K562 (cell line): ENCODE measurements at regions not wholly inside any gene's neighbourhood (a gene's known extent, or its start where the extent isn't known, plus 50 kb on each side); places are given as distances from the start of the nearest gene placed in this dataset.

Source experiments
- ATAC-seq: fragments of 200-7000 bp; cut with Tn5 transposase; 3 replicates; pipeline ENCODE4 v1.9.1; 2020; ENCODE audit warnings: moderate library complexity
- BruUV-seq: library from RNA; stranded (reverse); fragments of 400-500 nt; replicated peaks from 2 replicates; lab custom pipeline; 2021; lab: Mats Ljungman, UMichigan
- CTCF ChIA-PET: fragments of 300-600 bp; formaldehyde crosslinking; extraction: SDS; loops from one replicate; lab custom pipeline; 2021; ENCODE audit warnings: low intra/inter-chr PET ratio; lab: Yijun Ruan, JAX
- POLR2A ChIA-PET: fragments of 300-600, 350-650 bp; sonication (Branson Sonifier 250); formaldehyde crosslinking; extraction: SDS; loops from one replicate; lab custom pipeline; 2021; ENCODE audit warnings: antibody characterized with exemption, inconsistent platforms; lab: Yijun Ruan, JAX
- DNase-seq, 4 experiments: peaks; one replicate each; pipeline versions ENCODE4 v3.0.0 to v3.0.0-alpha.2; 2011 to 2018; ENCODE audit warnings: low spot score in 3 of 4, mixed read lengths in 3 of 4; ENCODE audit errors: extremely low read depth in 1 of 4
- FAIRE-seq: peaks from 2 replicates; lab custom pipeline; 2011; peaks lifted over from hg19 to GRCh38; lab: Jason Lieb, UNC
- H2AFZ ChIP-seq: 2 replicates; pipeline ENCODE4 v1.6.0; 2011; ENCODE audit warnings: low read depth, low read length, control low read depth, inconsistent platforms
- H3K27ac ChIP-seq: fragments of 200-600 bp; 3 replicates; pipeline ENCODE4 v1.8.0; 2011; ENCODE audit warnings: low read depth, mild to moderate bottlenecking, control low read depth, inconsistent platforms, low read length, moderate library complexity, mixed read lengths; ENCODE audit errors: extremely low read depth
- H3K27me3 ChIP-seq, 2 experiments: fragments of 300-600 bp in 1 of 2; 2 replicates in 1 of 2; 3 replicates in 1 of 2; pipeline versions ENCODE4 v1.6.0 to v1.8.0; 2011; ENCODE audit warnings: inconsistent platforms in 2 of 2, low read length in 2 of 2, mild to moderate bottlenecking in 1 of 2, mixed read lengths in 1 of 2, moderate library complexity in 1 of 2; ENCODE audit not compliant: control insufficient read depth in 2 of 2, insufficient read depth in 2 of 2
- H3K36me3 ChIP-seq: fragments of 300-600 bp; 3 replicates; pipeline ENCODE4 v1.8.0; 2011; ENCODE audit warnings: mild to moderate bottlenecking, low read length, inconsistent platforms; ENCODE audit not compliant: control insufficient read depth, insufficient read depth
- H3K4me1 ChIP-seq, 2 experiments: fragments of 200-600 bp in 1 of 2; replicated peaks in 1 of 2; 2 replicates in 1 of 2; 3 replicates in 1 of 2; pipeline versions ENCODE4 v1.5.1 to v1.8.0; 2011; ENCODE audit warnings: inconsistent platforms in 2 of 2, low read length in 2 of 2, mild to moderate bottlenecking in 1 of 2, mixed read lengths in 1 of 2, moderate library complexity in 1 of 2; ENCODE audit not compliant: control insufficient read depth in 2 of 2, insufficient read depth in 2 of 2
- H3K4me2 ChIP-seq: 2 replicates; pipeline ENCODE4 v1.6.1; 2011; ENCODE audit warnings: low read length, control low read depth, inconsistent platforms, mixed read lengths; ENCODE audit not compliant: insufficient read depth
- H3K4me3 ChIP-seq: fragments of 200-600 bp; sonication (generic), shearing (Covaris generic); 2 replicates; pipeline ENCODE4 v1.5.1; 2016; ENCODE audit warnings: control low read depth, inconsistent platforms
- H3K79me2 ChIP-seq: fragments of 200-600 bp; 3 replicates; pipeline ENCODE4 v1.8.0; 2011; ENCODE audit warnings: low read length, inconsistent platforms; ENCODE audit not compliant: control insufficient read depth, insufficient read depth
- H3K9ac ChIP-seq, 2 experiments: 2 replicates each; pipeline versions ENCODE4 v1.6.0 to v1.6.1; 2011; ENCODE audit warnings: low read depth in 2 of 2, low read length in 2 of 2, control low read depth in 1 of 2, inconsistent platforms in 1 of 2, mild to moderate bottlenecking in 1 of 2, mixed read lengths in 1 of 2; ENCODE audit not compliant: insufficient read depth in 1 of 2
- H3K9me1 ChIP-seq: one replicate; pipeline ENCODE4 v1.6.0; 2011; ENCODE audit warnings: inconsistent platforms, mild to moderate bottlenecking, low read length, moderate library complexity; ENCODE audit not compliant: control insufficient read depth, insufficient read depth
- H3K9me3 ChIP-seq: replicated peaks from 2 replicates; pipeline ENCODE4 v1.5.1; 2011; ENCODE audit warnings: low read depth, low read length, inconsistent platforms; ENCODE audit not compliant: control insufficient read depth, insufficient read depth
- H4K20me1 ChIP-seq: replicated peaks from 2 replicates; pipeline ENCODE4 v1.6.1; 2011; ENCODE audit warnings: low read length, inconsistent platforms, mixed read lengths; ENCODE audit not compliant: control insufficient read depth, insufficient read depth
- CTCF ChIP-seq, 3 experiments: IDR thresholded peaks in 2 of 3; conservative IDR thresholded peaks in 1 of 3; 2 replicates each; pipeline ENCODE4 v1.5.1; 2011 to 2012; ENCODE audit warnings: low read length in 3 of 3, mild to moderate bottlenecking in 3 of 3, control low read depth in 2 of 3, improper control_type of control experiment in 1 of 3, inconsistent platforms in 1 of 3, low read depth in 1 of 3, mixed read lengths in 1 of 3, moderate library complexity in 1 of 3; ENCODE audit not compliant: insufficient read depth in 2 of 3
- MTA3 ChIP-seq: fragments of 450-650 bp; formaldehyde crosslinking; IDR thresholded peaks from 2 replicates; pipeline ENCODE4 v1.6.1; 2017; ENCODE audit warnings: mild to moderate bottlenecking, borderline replicate concordance
- NCOA1 ChIP-seq: fragments of 450-650 bp; IDR thresholded peaks from 2 replicates; pipeline ENCODE4 v1.6.1; 2016; ENCODE audit warnings: low read depth
- TAF7 ChIP-seq: fragments of 450-650 bp; IDR thresholded peaks from 2 replicates; pipeline ENCODE4 v1.6.1; 2016; ENCODE audit warnings: missing genetic modification characterization, missing compliant biosample characterization
- ZFPM2 ChIP-seq: fragments of 250-450 bp; sonication (Bioruptor Pico); IDR thresholded peaks from 2 replicates; pipeline ENCODE4 v1.5.1; 2022; ENCODE audit warnings: mild to moderate bottlenecking
- ZNF407 ChIP-seq: fragments of 450-650 bp; IDR thresholded peaks from 2 replicates; pipeline ENCODE4 v1.6.1; 2016; ENCODE audit warnings: low read depth
- ZNF431 ChIP-seq: sonication (generic); formaldehyde crosslinking; IDR thresholded peaks from 2 replicates; pipeline ENCODE4 v1.8.0; 2022; ENCODE audit warnings: mild to moderate bottlenecking, missing genetic modification reagents
- ZNF75A ChIP-seq: fragments of 450-650 bp; formaldehyde crosslinking; IDR thresholded peaks from 2 replicates; pipeline ENCODE4 v1.4.0; 2020; ENCODE audit warnings: mild to moderate bottlenecking
- WGBS: fragments of 100-300 bp; shearing (Covaris generic); methylation state at CpG from one replicate; pipeline ENCODE4 v1.1.6; 2016; ENCODE audit warnings: low coverage, mixed read lengths; ENCODE audit not compliant: insufficient coverage; ENCODE audit errors: missing lambda C conversion rate; 5-methylcytosine and 5-hydroxymethylcytosine counted together
- in situ Hi-C: fragments of 300-500 bp; cut with MboI; formaldehyde crosslinking; loops from 4 replicates; pipeline ENCODE4 v1.15.0; 2018; ENCODE audit warnings: inconsistent platforms, mixed read lengths
- intact Hi-C: fragments of 100-400 bp; cut with micrococcal nuclease; formaldehyde crosslinking; loops from 2 replicates; pipeline ENCODE4 v1.14.2; 2022

GRCh38 chr1:229066591-229066990 is 204.3 kb upstream of the RAB4A start:
- Histone ChIP-seq H2AFZ (no peak overlapping the region), H3K9me1 (no peaks in the 10 kb centered on the region), H3K4me2 (no peak overlapping the region), H3K4me3 (no peak overlapping the region), H4K20me1 (no peaks in the 10 kb centered on the region; the same call in 1 of the 2 replicates), H3K27me3 (peaks cover 3 to 52% of the 10 kb centered on the region in 2 experiments; a peak in 4 of 5 replicates), H3K9me3 (no peaks in the 10 kb centered on the region), H3K79me2 (no peaks in the 10 kb centered on the region), H3K36me3 (no peaks in the 10 kb centered on the region), H3K4me1 (no peaks in the 10 kb centered on the region), H3K27ac (no peak overlapping the region), H3K9ac (no peak overlapping the region)
- 0% methylated on average over 3 of the region's 3 CpGs for WGBS
- intact Hi-C loops (no loop called here), in situ Hi-C loops (no loop called here)
- FAIRE-seq (no peak), ATAC-seq (no peak), DNase-seq (no peak)
- CTCF ChIA-PET = no interaction called here
- POLR2A ChIA-PET = no interaction called here
- no TSS peak for BruUV-seq
- TF ChIP-seq ZNF75A (CRISPR knock-in tag) (no peak), ZNF407 (no peak), CTCF (IDR thresholded peaks at IDR 0.05 in 2 of 3, conservative IDR thresholded peaks at IDR 0.05 in 1 of 3; ENCODE audit: insufficient read depth in 2 of 3, low read depth in 1 of 3, low read length in 3 of 3) (no peak), ZNF431 (CRISPR knock-in tag) (no peak), ZFPM2 (no peak), TAF7 (tag) (no peak), NCOA1 (no peak), MTA3 (no peak)
